ENCODE measurements at regions not wholly inside any gene's neighbourhood (a gene's known extent, or its start where the extent isn't known, plus 50 kb on each side); places are given as distances from the start of the nearest gene placed in this dataset.
"Not testable (repeated sequence)": the region's sequence is repeated elsewhere in the genome, so short reads cannot be mapped to it uniquely, and the experiment has no call there.

GRCh38 chr4:55696424-55696823 lies 60.3 kb upstream of the NMU start:
- CTCF ChIA-PET; POLR2A ChIA-PET; H3K4me3 ChIP-seq (ENCODE audit: low read depth, low read length); DNase-seq (ENCODE audit: low read depth, low spot score): not testable (repeated sequence)

GRCh38 chr4:55706541-55706940 lies 70.4 kb upstream of the NMU start:
- TF ChIP-seq CTCF (IDR thresholded peaks at IDR 0.05; ENCODE audit: insufficient read depth, low read length, missing control alignments), result no peak
- DNase-seq (ENCODE audit: low read depth, low spot score), result peak; percentile 2
- ChIA-PET CTCF (no interaction called here), POLR2A (no interaction called here)
- H3K4me3 ChIP-seq (ENCODE audit: low read depth, low read length), result no peak overlapping the region

- H3K4me3 ChIP-seq (ENCODE audit: low read depth, low read length), result no peak overlapping the region
- POLR2A ChIA-PET, result no interaction called here
- DNase-seq (ENCODE audit: low read depth, low spot score), result no peak
- no peak for TF ChIP-seq CTCF (IDR thresholded peaks at IDR 0.05; ENCODE audit: insufficient read depth, low read length, missing control alignments)
- CTCF ChIA-PET, result no interaction called here
These were observed 71.4 kb upstream of the NMU start for GRCh38 chr4:55707507-55707906.

- CTCF ChIA-PET; DNase-seq (ENCODE audit: low read depth, low spot score); POLR2A ChIA-PET; H3K4me3 ChIP-seq (ENCODE audit: low read depth, low read length): not testable (repeated sequence)
These were observed 71.9 kb upstream of the NMU start for GRCh38 chr4:55707991-55708390.

- DNase-seq (ENCODE audit: low read depth, low spot score); CTCF ChIA-PET; H3K4me3 ChIP-seq (ENCODE audit: low read depth, low read length); POLR2A ChIA-PET: not testable (repeated sequence)
These were observed 76.7 kb upstream of the NMU start for GRCh38 chr4:55712835-55713234.

- H3K4me3 ChIP-seq (ENCODE audit: low read depth, low read length), result no peak overlapping the region
- CTCF ChIA-PET, result no interaction called here
- POLR2A ChIA-PET, result no interaction called here
- TF ChIP-seq CTCF (IDR thresholded peaks at IDR 0.05; ENCODE audit: insufficient read depth, low read length, missing control alignments), result no peak
- no peak for DNase-seq (ENCODE audit: low read depth, low spot score)
These were observed 85.6 kb upstream of the NMU start for GRCh38 chr4:55721651-55722050.

GRCh38 chr4:55722132-55722531 lies 86.0 kb upstream of the NMU start:
- ChIA-PET POLR2A (no interaction called here), CTCF (no interaction called here)
- TF ChIP-seq CTCF (IDR thresholded peaks at IDR 0.05; ENCODE audit: insufficient read depth, low read length, missing control alignments), result no peak
- DNase-seq (ENCODE audit: low read depth, low spot score), result no peak
- H3K4me3 ChIP-seq (ENCODE audit: low read depth, low read length), result no peak overlapping the region

- TF ChIP-seq CTCF (IDR thresholded peaks at IDR 0.05; ENCODE audit: insufficient read depth, low read length, missing control alignments), result no peak
These were observed 87.3 kb upstream of the NMU start for GRCh38 chr4:55723403-55723802.

More at GRCh38 chr4:55723403-55723802, 87.3 kb upstream of the NMU start:
- POLR2A ChIA-PET, result no interaction called here
- H3K4me3 ChIP-seq (ENCODE audit: low read depth, low read length), result no peak overlapping the region
- DNase-seq (ENCODE audit: low read depth, low spot score), result no peak
- CTCF ChIA-PET, result no interaction called here

Data from AG04449 (cell line).